ENCODE measurements at regions not wholly inside any gene's neighbourhood (a gene's known extent, or its start where the extent isn't known, plus 50 kb on each side); places are given as distances from the start of the nearest gene placed in this dataset.
"Not testable (repeated sequence)": the region's sequence is repeated elsewhere in the genome, so short reads cannot be mapped to it uniquely, and the experiment has no call there.

GRCh38 chr10:44279426-44280126, 105.3 kb downstream of the CXCL12 start:
- DNase-seq, result no peak
- TF ChIP-seq POLR2A (IDR thresholded peaks at IDR 0.05; ENCODE audit: low read length) (no peak), GATA1 (IDR thresholded peaks at IDR 0.05; ENCODE audit: low read depth, low read length) (no peak)

- TF ChIP-seq GATA1 (IDR thresholded peaks at IDR 0.05; ENCODE audit: low read depth, low read length) (no peak), POLR2A (IDR thresholded peaks at IDR 0.05; ENCODE audit: low read length) (no peak)
- DNase-seq, result no peak
Observed at GRCh38 chr10:44278837-44279324, 106.0 kb downstream of the CXCL12 start.

- not testable (repeated sequence) for DNase-seq
Observed at GRCh38 chr10:44268435-44268948, 116.4 kb downstream of the CXCL12 start.

GRCh38 chr10:44267007-44267406, 117.9 kb downstream of the CXCL12 start:
- no peak for TF ChIP-seq POLR2A (IDR thresholded peaks at IDR 0.05; ENCODE audit: low read length)
- no peak for TF ChIP-seq GATA1 (IDR thresholded peaks at IDR 0.05; ENCODE audit: low read depth, low read length)
- DNase-seq, result no peak

GRCh38 chr10:44264244-44264643, 120.7 kb downstream of the CXCL12 start:
- no peak for DNase-seq
- TF ChIP-seq GATA1 (IDR thresholded peaks at IDR 0.05; ENCODE audit: low read depth, low read length) (no peak), POLR2A (IDR thresholded peaks at IDR 0.05; ENCODE audit: low read length) (no peak)

- no peak for DNase-seq
- TF ChIP-seq GATA1 (IDR thresholded peaks at IDR 0.05; ENCODE audit: low read depth, low read length), result no peak
- no peak for TF ChIP-seq POLR2A (IDR thresholded peaks at IDR 0.05; ENCODE audit: low read length)
Observed at GRCh38 chr10:44263771-44264170, 121.1 kb downstream of the CXCL12 start.

- DNase-seq, result no peak
- TF ChIP-seq GATA1 (IDR thresholded peaks at IDR 0.05; ENCODE audit: low read depth, low read length), result no peak
- TF ChIP-seq POLR2A (IDR thresholded peaks at IDR 0.05; ENCODE audit: low read length), result no peak
Observed at GRCh38 chr10:44262551-44263251, 122.2 kb downstream of the CXCL12 start.

- no peak for TF ChIP-seq POLR2A (IDR thresholded peaks at IDR 0.05; ENCODE audit: low read length)
- no peak for TF ChIP-seq GATA1 (IDR thresholded peaks at IDR 0.05; ENCODE audit: low read depth, low read length)
- no peak for DNase-seq
Observed at GRCh38 chr10:44261710-44262455, 123.0 kb downstream of the CXCL12 start.

- DNase-seq, result no peak
- no peak for TF ChIP-seq GATA1 (IDR thresholded peaks at IDR 0.05; ENCODE audit: low read depth, low read length)
- no peak for TF ChIP-seq POLR2A (IDR thresholded peaks at IDR 0.05; ENCODE audit: low read length)
Observed at GRCh38 chr10:44261296-44261695, 123.6 kb downstream of the CXCL12 start.

GRCh38 chr10:44260286-44260928, 124.5 kb downstream of the CXCL12 start:
- no peak for TF ChIP-seq POLR2A (IDR thresholded peaks at IDR 0.05; ENCODE audit: low read length)
- no peak for TF ChIP-seq GATA1 (IDR thresholded peaks at IDR 0.05; ENCODE audit: low read depth, low read length)
- no peak for DNase-seq

GRCh38 chr10:44259090-44259874, 125.6 kb downstream of the CXCL12 start:
- TF ChIP-seq GATA1 (IDR thresholded peaks at IDR 0.05; ENCODE audit: low read depth, low read length) (no peak), POLR2A (IDR thresholded peaks at IDR 0.05; ENCODE audit: low read length) (no peak)
- DNase-seq, result no peak

GRCh38 chr10:44258460-44259089, 126.3 kb downstream of the CXCL12 start:
- DNase-seq, result no peak
- TF ChIP-seq POLR2A (IDR thresholded peaks at IDR 0.05; ENCODE audit: low read length), result no peak
- TF ChIP-seq GATA1 (IDR thresholded peaks at IDR 0.05; ENCODE audit: low read depth, low read length), result no peak

- TF ChIP-seq POLR2A (IDR thresholded peaks at IDR 0.05; ENCODE audit: low read length), result no peak
- no peak for TF ChIP-seq GATA1 (IDR thresholded peaks at IDR 0.05; ENCODE audit: low read depth, low read length)
- no peak for DNase-seq
Observed at GRCh38 chr10:44258019-44258418, 126.9 kb downstream of the CXCL12 start.
